HG03060 (cell line): ENCODE measurements at regions not wholly inside any gene's neighbourhood (a gene's known extent, or its start where the extent isn't known, plus 50 kb on each side); places are given as distances from the start of the nearest gene placed in this dataset.

Experiments
- ATAC-seq: cut with Tn5 transposase; IDR thresholded peaks from one replicate; pipeline ENCODE4 v1.9.1; 2021; ENCODE audit warnings: low read depth, moderate number of reproducible peaks; ENCODE audit not compliant: unreplicated experiment

- no peak for ATAC-seq
These were observed 406.1 kb downstream of the ICE1 start for GRCh38 chr5:5828619-5829018.

DNA sequence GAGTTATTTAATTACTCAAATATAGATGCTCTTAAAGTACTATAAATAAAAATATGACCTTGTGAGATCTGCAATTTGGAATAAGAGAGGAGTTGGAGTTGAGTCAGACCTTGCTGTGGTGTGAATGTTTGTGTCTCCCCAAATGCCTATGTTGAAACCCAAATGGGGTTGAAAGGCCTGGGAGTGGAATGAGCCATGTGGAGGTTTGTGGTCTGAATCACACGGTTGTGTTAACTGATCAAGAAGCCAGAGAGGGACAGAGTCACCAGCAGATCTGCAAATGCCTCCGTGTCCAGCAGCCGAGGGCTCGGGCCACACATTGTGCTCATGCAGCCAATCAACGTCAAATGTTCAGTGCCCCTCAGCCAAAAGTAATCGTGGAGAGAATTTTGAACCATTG is 404.4 kb downstream of the ICE1 start:
- no peak for ATAC-seq

DNA sequence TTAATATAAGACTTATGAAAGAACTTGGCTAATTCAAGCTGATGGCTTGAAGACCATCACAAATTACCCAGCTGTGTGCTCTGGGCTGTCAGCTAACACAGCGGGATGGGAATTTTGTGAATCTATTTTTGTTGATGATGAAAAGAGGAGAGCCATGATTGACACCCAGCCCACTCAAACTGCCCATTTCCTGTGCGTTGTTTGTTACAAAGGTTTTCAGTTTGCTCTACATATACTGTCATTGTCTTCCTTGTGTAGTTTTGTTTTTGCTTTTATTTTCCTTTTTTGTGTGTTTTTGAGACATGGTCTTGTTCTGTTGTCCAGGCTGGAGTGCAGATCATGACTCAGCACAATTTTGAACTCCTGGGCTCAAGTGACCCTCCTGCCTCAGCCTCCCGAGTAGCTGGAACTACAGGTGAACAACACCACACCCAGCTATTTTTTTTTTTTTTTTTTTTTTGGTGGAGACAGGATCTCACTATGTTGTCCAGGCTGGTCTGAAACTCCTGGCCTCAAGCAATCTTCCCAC is 400.3 kb downstream of the ICE1 start:
- no peak for ATAC-seq

- ATAC-seq = no peak
These were observed 394.5 kb downstream of the ICE1 start for GRCh38 chr5:5816960-5817359.

DNA sequence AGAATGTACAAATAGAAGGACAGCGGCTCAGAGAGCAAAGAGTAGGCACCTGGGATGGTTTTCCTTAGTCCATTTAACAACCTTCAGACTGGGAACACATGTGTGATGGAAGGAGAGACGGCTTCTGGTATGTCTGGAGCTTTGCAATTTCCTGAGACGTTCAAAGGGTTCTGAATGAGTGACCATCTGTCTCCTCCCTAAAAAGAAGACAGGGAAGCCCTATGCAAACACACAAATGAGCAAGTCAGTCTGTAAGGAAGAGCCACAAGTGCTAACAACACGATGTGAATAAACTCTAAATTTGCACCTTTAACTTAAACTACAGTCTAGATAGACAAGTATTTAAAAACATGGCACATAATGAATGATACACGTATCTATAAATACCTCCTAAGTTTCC is 391.0 kb downstream of the ICE1 start:
- ATAC-seq = no peak

- no peak for ATAC-seq
These were observed 388.0 kb downstream of the ICE1 start for GRCh38 chr5:5810461-5810860.

DNA sequence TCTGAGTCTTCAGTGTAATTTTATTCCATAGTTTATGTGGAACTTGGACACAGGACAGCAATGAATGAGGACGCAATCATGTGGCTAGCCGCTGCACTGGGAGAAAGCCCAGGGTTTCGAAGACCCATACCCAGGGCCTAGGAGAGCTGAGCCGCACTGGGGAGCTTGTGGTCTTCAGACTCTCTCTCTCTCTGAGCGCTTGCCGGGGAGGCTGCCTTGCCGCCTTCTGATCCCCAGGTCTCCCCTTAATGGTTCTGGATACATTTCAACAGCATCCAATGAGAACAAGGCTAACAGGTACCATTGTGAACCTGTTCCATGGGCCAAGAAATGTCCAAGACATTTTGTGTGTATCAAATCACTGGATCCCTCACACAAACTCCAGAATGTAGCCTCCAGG is 383.4 kb downstream of the ICE1 start:
- no peak for ATAC-seq

GRCh38 chr5:5804478-5805233 is 382.2 kb downstream of the ICE1 start:
- no peak for ATAC-seq

DNA sequence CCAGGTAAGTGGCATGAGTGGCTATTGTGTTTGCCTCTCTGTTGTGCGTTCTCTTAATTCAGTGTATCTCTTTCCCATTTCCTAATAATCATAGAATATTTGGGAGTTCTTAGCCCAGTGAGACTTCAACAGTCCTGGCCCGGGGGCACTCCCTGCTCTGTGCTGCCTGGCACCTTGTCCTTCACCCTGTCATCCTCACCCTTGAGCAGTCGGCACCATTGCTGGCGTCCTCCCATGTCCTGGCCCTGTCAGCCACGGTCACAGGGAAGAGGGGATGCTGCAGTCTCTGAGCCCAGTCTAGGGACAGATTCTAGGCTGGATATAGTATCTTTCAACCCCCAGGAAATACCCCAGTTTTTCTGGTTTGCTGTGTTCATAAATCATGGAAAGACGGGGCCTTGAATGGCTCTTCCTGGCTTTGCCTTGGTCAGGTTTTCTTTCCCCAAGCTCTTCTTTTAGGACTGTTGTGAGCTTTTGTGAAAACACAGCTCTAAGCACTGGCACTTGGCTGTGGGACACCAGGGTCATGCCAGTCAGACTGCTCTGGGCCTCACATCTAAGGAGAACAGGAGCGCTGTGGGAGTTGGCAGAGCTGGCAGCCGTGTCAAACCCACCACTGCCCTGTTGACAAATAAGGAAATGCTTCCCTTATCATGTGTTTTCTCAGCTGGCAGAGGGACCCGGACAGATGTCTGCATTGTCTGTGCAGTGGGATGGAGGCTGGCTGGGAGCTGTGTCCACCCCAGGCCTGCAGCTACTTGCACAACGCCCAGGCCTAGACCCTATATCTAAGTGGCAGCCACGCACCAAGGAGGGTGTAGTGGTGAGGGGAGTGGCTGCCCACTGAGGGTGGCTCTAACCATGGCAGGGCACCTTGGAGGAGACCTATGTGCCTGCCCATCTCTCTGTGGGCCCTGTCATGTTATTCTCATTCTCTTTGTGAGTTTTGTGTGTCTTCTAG is 378.6 kb downstream of the ICE1 start:
- no peak for ATAC-seq

DNA sequence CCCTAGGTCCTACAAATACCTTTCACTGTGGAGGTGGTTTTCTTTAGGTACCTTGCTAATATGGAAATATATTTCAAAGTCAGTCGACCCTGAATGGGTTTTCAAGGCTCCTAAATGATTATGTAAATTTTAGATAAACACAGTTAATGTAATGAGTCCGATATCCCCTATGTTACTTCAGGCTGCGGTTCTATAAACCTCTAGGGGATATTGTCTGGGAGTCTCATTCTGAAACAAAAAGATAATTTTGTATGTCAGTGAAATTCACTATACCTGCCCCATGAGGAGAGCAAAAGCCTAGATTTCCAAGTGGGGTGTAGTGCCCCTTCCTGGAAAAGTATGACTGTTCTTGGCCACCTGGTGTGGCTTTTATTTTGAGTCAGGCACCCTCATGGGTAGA is 377.3 kb downstream of the ICE1 start:
- no peak for ATAC-seq

DNA sequence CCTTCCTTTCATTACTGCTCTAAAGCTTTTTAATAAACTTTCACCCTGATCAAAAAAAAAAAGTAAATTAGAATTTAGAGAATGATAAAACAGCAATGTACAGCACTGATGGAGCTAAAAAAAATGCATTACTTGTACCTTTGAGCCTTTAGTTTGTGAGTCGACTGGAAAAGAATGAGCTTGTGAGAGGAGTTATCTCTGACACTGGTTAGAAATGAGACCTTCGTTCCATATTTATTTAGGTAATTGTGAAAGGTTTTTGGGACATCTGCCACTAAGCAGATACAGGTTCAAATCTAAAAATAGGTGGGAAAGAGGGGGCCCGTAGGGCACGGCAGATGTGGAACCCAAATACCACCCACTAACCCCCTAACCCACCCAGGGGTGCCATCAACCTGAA is 376.8 kb downstream of the ICE1 start:
- no peak for ATAC-seq

DNA sequence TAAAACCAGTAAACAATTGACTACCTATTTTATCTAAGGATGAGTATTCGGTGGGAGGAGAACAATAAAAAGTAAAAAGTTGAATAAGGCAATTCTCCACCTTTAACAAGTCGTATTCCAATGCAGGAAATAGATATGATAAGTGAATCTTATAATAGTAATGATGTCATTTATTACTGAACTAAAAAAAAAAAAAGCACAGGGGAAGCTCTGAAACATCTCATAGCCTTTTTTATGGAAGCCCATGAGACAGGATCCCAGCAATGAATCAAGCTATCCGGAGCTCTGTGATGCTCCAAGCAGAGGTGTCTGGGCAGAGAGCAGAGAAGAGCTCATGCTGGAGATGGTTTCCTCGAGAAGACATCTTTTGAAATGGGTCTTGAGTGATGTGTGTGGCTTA is 376.0 kb downstream of the ICE1 start:
- ATAC-seq = no peak

GRCh38 chr5:5798041-5798440 is 375.6 kb downstream of the ICE1 start:
- no peak for ATAC-seq

DNA sequence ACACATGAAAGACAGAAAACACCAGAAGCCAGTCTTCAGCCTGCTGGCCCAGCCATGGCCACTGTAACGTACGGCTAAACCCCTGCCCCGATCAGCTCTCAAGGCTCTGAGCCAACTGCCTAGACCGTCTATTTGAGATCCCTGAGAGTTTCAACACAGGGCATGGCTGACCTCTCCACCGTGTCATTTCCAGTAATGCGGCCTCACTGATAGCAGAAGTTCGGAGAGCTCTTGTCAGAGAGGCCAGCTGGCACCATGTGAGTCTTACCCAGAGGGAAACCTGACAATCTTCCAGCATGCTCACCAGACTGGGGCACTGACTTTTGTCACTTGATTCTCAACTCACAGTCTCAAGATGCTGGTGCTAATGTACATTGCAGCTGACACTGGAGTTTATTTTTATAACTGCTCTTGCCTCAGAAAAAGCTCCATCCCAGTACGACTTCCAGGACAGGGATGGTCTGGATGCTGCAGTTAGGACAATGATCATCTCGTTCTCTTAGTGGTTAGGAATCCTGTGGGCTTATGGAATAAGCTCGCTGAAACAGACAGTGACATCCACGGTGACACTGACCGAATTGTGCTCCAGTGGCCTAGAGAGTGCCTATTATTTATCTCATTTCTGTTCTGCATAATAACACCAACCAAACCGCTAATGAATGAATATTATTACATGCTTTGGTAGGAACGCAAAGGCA is 372.7 kb downstream of the ICE1 start:
- no peak for ATAC-seq

GRCh38 chr5:5794118-5794560 is 371.7 kb downstream of the ICE1 start:
- no peak for ATAC-seq

DNA sequence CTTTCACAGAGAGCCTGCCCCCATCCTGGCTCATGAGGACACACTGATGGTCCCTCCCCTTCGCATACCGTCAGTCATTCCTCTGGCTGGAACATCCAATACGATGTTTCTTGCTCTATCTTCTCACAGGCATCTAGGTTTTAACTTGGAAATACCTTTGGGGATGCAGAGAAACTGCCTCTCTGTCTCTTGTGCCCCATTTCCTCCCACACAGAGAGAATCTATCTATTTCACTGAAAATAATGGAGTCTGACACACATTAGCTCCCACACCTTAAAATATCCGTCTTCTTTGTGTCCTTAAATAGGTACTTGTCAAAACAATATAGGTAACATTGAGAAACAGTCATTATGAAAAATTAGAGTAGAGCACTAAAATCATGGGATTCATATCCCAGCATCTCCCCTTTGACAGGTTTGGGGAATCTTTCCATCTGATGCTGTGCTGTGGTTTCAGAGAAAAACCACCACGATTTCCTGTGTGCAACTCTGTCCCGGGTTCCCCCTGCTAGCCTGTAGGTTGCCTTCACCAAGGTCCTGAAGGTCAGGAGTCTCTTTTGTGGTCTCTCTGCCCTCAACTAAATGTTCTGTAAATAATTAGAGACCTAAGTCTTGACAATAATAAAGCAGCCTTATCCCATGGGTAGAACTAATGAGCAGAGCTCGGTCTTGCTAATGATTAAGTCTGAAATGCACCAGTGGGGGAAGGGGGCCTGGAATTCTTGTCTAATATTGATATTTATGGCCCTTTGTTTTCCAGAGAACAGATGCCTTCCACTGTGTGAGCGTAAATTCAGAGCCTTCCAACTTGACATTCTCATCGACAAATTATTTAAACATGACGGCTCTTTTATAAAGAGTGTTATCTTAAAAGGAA is 371.0 kb downstream of the ICE1 start:
- ATAC-seq = no peak

DNA sequence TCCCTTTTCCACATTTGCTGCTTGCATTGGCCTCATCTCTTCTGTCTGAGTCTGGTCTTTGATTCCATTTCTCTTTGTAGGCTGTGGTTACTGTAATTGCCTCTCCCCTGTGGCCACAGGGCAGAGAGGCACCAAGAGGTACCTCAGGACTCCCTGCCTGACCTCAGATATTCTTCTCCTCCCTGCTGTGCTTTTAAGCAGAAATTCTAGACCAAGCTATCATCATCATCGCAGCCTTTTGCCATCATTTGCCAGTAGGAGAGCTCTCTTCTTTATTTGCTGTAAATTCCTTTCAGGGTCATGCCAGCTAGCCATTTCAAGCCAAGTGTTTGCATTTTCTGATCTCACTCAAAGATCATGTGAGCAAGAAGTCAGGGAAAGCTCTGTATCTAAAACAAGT is 369.6 kb downstream of the ICE1 start:
- no peak for ATAC-seq

- no peak for ATAC-seq
These were observed 366.3 kb downstream of the ICE1 start for GRCh38 chr5:5788793-5789192.

DNA sequence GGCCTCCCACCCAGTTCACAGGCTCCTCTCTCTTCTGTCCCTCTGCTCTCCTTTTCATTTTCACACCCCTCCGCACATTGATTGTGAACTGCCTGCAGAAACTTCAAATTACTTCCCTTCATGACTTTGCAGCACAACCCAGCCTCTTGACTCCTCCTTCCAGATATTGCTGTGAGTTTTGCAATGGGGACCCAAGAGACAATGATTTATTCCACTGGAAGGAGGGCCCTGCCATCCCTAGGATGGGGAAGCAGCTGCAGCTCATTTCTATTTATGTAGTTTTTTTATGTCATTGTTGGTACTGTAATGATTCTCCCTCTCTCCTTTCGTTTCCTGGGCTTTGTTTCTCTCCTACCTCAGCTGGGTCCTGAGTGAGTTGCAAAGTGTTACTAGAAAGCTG is 364.9 kb downstream of the ICE1 start:
- no peak for ATAC-seq

- ATAC-seq = no peak
These were observed 361.6 kb downstream of the ICE1 start for GRCh38 chr5:5784101-5784500.
